VCaP (cell line): ENCODE measurements at regions not wholly inside any gene's neighbourhood (a gene's known extent, or its start where the extent isn't known, plus 50 kb on each side); places are given as distances from the start of the nearest gene placed in this dataset.

Source experiments
- H3K27ac ChIP-seq: fragments of 450-650 bp; 2 replicates; pipeline ENCODE4 v1.5.1; 2017
- TF ChIP-seq, protein P1 (sequence below): fragments of 450-650 bp; conservative IDR thresholded peaks from 2 replicates; pipeline ENCODE4 v1.5.1; 2017; ENCODE audit warnings: mild to moderate bottlenecking, moderate library complexity

DNA sequence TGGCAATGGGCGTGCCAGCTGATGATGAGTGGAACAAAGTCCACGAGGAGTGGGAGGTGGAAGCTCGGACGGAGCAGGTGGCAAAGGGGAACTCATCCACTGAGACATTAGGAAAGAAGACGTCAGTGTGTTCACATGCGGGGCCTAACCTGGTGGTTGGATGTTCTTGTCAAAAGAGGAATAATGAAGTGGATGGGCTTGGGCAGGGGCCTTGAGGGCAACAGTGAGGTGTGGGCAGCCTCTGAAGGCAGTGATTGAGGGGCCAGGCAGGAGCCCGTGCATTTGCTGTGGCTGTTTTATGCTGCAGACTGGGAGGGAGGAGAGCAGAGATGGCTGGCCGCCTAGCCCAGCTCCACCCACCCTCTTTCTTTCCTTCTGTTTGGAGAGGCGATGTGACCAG lies 74.5 kb downstream of the LRRC30 start:
- no peak overlapping the region for H3K27ac ChIP-seq
- TF ChIP-seq, protein P1, sequence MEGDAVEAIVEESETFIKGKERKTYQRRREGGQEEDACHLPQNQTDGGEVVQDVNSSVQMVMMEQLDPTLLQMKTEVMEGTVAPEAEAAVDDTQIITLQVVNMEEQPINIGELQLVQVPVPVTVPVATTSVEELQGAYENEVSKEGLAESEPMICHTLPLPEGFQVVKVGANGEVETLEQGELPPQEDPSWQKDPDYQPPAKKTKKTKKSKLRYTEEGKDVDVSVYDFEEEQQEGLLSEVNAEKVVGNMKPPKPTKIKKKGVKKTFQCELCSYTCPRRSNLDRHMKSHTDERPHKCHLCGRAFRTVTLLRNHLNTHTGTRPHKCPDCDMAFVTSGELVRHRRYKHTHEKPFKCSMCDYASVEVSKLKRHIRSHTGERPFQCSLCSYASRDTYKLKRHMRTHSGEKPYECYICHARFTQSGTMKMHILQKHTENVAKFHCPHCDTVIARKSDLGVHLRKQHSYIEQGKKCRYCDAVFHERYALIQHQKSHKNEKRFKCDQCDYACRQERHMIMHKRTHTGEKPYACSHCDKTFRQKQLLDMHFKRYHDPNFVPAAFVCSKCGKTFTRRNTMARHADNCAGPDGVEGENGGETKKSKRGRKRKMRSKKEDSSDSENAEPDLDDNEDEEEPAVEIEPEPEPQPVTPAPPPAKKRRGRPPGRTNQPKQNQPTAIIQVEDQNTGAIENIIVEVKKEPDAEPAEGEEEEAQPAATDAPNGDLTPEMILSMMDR = no peak

DNA sequence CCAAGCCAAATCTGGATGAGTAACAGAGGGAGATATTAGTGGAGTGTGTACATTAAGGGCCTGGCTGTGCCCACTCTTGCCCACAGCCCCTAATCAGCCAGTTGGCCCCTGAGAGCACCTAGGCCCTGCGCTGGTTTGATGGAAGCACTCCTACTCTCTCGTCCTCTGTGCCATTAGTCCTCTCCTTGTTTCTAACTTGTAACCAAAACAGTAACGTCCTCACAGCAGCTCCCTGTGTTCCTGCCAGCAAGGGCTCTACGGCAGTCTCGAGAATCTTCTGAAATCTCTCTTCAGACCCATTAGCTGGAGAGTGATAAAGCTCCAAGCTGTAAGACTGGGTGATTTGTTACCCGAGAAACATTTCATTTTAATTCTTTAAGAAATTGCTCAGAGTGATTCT lies 76.1 kb downstream of the LRRC30 start:
- TF ChIP-seq, protein P1 = no peak
- H3K27ac ChIP-seq = no peak overlapping the region

DNA sequence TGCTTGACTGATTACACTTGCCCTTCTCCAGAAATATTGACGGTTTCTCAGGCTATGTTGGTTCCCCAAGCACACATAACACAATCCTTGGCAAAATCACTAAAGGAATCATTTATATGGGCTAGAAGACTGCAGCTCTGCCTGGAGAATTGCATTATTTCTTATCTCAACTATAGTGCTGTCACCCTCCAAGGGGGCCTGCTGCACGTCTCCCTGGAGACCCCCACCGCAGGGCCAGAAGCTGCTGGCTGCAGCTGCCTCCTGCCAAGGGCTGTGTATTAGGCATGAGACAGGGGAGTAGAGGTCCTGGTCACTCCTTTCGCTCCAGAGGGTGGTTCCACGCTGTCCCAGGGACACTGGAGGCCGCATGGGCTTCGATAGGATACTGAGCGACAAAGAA lies 76.6 kb downstream of the LRRC30 start:
- TF ChIP-seq, protein P1 = no peak
- no peak overlapping the region for H3K27ac ChIP-seq

DNA sequence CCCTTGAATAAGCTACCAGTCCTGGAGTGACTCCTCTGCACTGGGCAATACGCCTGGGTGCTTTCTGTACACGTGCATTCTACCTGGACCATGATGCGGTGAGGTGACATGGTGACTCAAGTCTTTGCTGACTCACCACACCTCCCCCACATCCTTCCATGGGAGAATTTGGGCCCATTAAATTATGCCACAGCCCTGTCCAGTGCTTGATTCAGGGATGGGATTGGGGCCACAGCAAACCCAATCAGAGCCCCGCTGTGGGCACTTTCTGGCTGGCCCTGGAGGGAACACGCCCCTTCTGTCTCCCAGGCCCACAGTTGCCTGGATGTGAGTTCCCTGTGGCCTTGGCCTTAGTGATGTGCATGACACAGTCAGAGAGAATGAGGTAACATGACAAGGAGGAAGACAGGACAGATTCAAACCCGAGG lies 86.9 kb downstream of the LRRC30 start:
- TF ChIP-seq, protein P1 = no peak

DNA sequence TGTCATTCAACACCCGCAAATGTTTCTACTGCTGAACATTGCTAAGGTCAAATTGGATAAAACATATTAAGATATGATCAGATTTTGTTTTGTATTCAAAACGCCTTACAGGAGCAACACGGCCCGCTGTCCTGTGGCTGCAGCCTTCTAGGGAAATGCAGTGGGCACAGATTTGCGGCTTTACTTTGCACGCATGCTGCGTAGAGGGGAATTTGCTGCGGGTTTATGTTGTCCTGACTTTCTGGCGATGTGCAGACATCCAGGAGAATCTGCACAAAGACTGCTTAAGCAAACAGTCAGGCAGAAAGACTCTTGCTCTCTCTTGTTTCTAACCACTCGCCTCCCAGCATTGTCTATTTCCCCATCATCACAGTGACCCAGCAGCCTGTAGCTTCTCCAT lies 88.3 kb downstream of the LRRC30 start:
- H3K27ac ChIP-seq = no peak overlapping the region
- TF ChIP-seq, protein P1 = no peak

More for the DNA sequence above, 86.9 kb downstream of the LRRC30 start:
- H3K27ac ChIP-seq = no peak overlapping the region

DNA sequence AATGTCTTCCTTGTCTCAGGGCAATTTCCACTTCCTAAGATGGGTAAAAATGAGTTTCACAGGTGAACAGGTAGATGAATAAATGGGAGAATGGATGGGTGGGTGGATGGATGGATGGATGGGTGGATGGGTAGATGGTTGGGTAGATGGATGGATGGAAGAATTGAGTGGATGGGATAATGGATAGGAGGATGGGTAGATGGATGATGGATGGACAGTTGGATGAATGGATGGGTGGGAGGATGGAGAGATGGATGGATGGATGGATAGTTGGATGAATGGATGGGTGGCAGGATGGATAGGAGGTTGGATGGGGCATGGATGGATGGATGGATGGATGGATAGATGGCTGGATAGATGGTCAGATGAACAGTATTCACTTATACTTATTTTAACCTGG lies 90.9 kb downstream of the LRRC30 start:
- TF ChIP-seq, protein P1 = no peak

DNA sequence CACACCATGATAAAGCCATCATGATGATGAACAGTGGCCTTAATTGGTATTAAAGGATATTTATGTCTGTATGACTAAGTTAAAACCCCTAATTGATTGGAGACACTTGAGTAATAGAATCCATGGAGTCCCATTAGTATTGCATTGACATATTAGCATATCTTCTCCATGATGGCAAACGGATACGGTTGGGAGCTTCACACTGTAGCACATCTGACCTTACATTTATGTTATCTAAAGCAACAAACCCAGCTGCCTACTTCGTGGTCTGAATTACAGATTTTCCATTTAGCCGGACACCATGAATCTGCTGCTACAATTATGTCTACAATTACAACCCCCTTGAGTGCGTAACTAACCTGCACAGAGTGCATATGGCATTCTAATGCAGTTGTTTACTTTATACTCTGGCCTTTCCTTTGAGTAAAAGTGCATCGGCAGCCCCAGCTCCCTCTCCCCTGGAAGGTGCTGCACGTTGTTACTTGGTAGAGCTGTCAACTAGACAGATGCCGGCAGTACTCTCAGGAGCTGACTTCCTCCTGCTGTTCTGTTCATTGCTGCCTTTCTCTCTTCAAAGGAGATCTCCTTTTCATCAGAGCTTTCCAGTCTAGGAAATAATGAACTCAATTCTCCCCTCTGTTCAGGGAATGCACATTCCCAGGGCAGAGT lies 92.1 kb downstream of the LRRC30 start:
- H3K27ac ChIP-seq = no peak overlapping the region
- TF ChIP-seq, protein P1 = no peak

More for the DNA sequence above, 90.9 kb downstream of the LRRC30 start:
- no peak overlapping the region for H3K27ac ChIP-seq
